B cell (primary cell): ENCODE measurements at regions not wholly inside any gene's neighbourhood (a gene's known extent, or its start where the extent isn't known, plus 50 kb on each side); places are given as distances from the start of the nearest gene placed in this dataset.
"Not testable (repeated sequence)": the region's sequence is repeated elsewhere in the genome, so short reads cannot be mapped to it uniquely, and the experiment has no call there.

ENCODE experiments used
- ATAC-seq: fragments of 200-7000 bp; cut with Tn5 transposase; one replicate; pipeline ENCODE4 v1.10.0; 2021; ENCODE audit warnings: low read depth, mild to moderate bottlenecking, moderate number of reproducible peaks, moderate library complexity
- CTCF ChIA-PET: fragments of 350-600 bp; sonication (Branson Sonifier 250); formaldehyde crosslinking; loops from one replicate; lab custom pipeline; 2021; ENCODE audit warnings: antibody characterized with exemption, inconsistent platforms; lab: Charles Lee
- POLR2A ChIA-PET: fragments of 350-600 bp; sonication (Branson Sonifier 250); formaldehyde crosslinking; loops from one replicate; lab custom pipeline; 2021; ENCODE audit warnings: antibody characterized with exemption; lab: Charles Lee
- DNase-seq: peaks from one replicate; pipeline ENCODE4 v3.0.0; 2013
- H2AFZ ChIP-seq: 2 replicates; pipeline ENCODE4 v1.6.1; 2012; ENCODE audit warnings: mild to moderate bottlenecking, low read depth, low read length; ENCODE audit not compliant: insufficient read depth, poor library complexity, severe bottlenecking
- H3K27ac ChIP-seq, 2 donors: 1 replicate in 1 of 2; 2 replicates in 1 of 2; pipeline ENCODE4 v1.5.1; 2012 to 2013; ENCODE audit warnings: low read length in 2 of 2, mild to moderate bottlenecking in 2 of 2, moderate library complexity in 1 of 2
- H3K27me3 ChIP-seq, 4 experiments: fragments of 200-600 bp in 1 of 4; sonication (generic) in 1 of 4; replicated peaks in 1 of 4; 1 replicate in 2 of 4; 2 replicates in 2 of 4; pipeline versions ENCODE4 v1.6.1 to v1.7.0; 2013 to 2016; ENCODE audit warnings: low read length in 3 of 4, mild to moderate bottlenecking in 2 of 4, mixed read lengths in 1 of 4, moderate library complexity in 1 of 4; ENCODE audit not compliant: insufficient read depth in 4 of 4, control insufficient read depth in 3 of 4; ENCODE audit errors: control extremely low read depth in 1 of 4
- H3K36me3 ChIP-seq, 2 experiments: replicated peaks in 1 of 2; 1 replicate in 1 of 2; 2 replicates in 1 of 2; pipeline versions ENCODE4 v1.6.1 to v1.7.1; 2013; ENCODE audit warnings: low read length in 1 of 2; ENCODE audit not compliant: insufficient read depth in 2 of 2, control insufficient read depth in 1 of 2; ENCODE audit errors: control extremely low read depth in 1 of 2, extremely low read depth in 1 of 2
- H3K4me1 ChIP-seq, 2 donors: fragments of 200-600 bp in 1 of 2; sonication (generic) in 1 of 2; 1 replicate in 1 of 2; 2 replicates in 1 of 2; pipeline versions ENCODE4 v1.5.1 to v1.6.1; 2013 to 2017; ENCODE audit warnings: low read length in 2 of 2; ENCODE audit not compliant: control insufficient read depth in 2 of 2, insufficient read depth in 2 of 2
- H3K4me2 ChIP-seq: replicated peaks from 2 replicates; pipeline ENCODE3; 2012; ENCODE audit warnings: mild to moderate bottlenecking, low read depth, low read length; ENCODE audit not compliant: poor library complexity, severe bottlenecking
- H3K4me3 ChIP-seq, 5 experiments: fragments of 200-600 bp in 1 of 5; sonication (generic) in 1 of 5; 1 replicate in 3 of 5; 2 replicates in 2 of 5; pipeline versions ENCODE4 v1.5.1 to v1.7.0; 2011 to 2016; ENCODE audit warnings: low read length in 4 of 5, mild to moderate bottlenecking in 4 of 5, low read depth in 2 of 5, control low read depth in 1 of 5, moderate library complexity in 1 of 5; ENCODE audit not compliant: insufficient read depth in 1 of 5; ENCODE audit errors: control extremely low read depth in 1 of 5, extremely low read depth in 1 of 5
- H3K79me2 ChIP-seq: fragments of 200-600 bp; sonication (generic); one replicate; pipeline ENCODE4 v1.6.0; 2016; ENCODE audit warnings: low read length; ENCODE audit not compliant: control insufficient read depth, insufficient read depth
- H3K9ac ChIP-seq: fragments of 200-600 bp; sonication (generic); 2 replicates; pipeline ENCODE4 v1.6.1; 2017; ENCODE audit warnings: mild to moderate bottlenecking, low read length, moderate library complexity
- H3K9me3 ChIP-seq, 3 donors: one replicate each; pipeline versions ENCODE4 v1.6.1 to v1.7.1; 2013; ENCODE audit warnings: low read length in 2 of 3; ENCODE audit not compliant: control insufficient read depth in 2 of 3, insufficient read depth in 1 of 3; ENCODE audit errors: control extremely low read depth in 1 of 3
- H4K20me1 ChIP-seq: 2 replicates; pipeline ENCODE4 v1.6.0; 2012; ENCODE audit warnings: mild to moderate bottlenecking, low read length; ENCODE audit not compliant: insufficient read depth, control insufficient read depth, poor library complexity, severe bottlenecking
- H3K27ac Mint-ChIP-seq: one replicate; pipeline ENCODE4 v1.8.0; 2021; ENCODE audit warnings: mixed read lengths
- H3K27me3 Mint-ChIP-seq: one replicate; pipeline ENCODE4 v1.8.0; 2021; ENCODE audit warnings: mixed read lengths
- H3K4me1 Mint-ChIP-seq: one replicate; pipeline ENCODE4 v1.8.0; 2021; ENCODE audit warnings: mixed read lengths
- H3K4me3 Mint-ChIP-seq: one replicate; pipeline ENCODE4 v1.8.0; 2021; ENCODE audit warnings: mixed read lengths
- H3K9me3 Mint-ChIP-seq: one replicate; pipeline ENCODE4 v1.8.0; 2022; ENCODE audit warnings: mixed read lengths; ENCODE audit not compliant: insufficient read depth
- EZH2 ChIP-seq: IDR thresholded peaks from 2 replicates; pipeline ENCODE4 v1.6.1; 2012; ENCODE audit warnings: borderline replicate concordance, low read depth, mild to moderate bottlenecking, moderate library complexity, low read length; ENCODE audit not compliant: insufficient read depth, poor library complexity, severe bottlenecking
- WGBS: methylation state at CpG from one replicate; pipeline ENCODE4 v1.1.5; 2013; ENCODE audit warnings: missing lambda C conversion rate; ENCODE audit not compliant: insufficient coverage; 5-methylcytosine and 5-hydroxymethylcytosine counted together
- intact Hi-C: fragments of 100-400 bp; cut with micrococcal nuclease; formaldehyde crosslinking; loops from one replicate; pipeline ENCODE4 v1.10.0; 2022
- TF ChIP-seq, protein P1 (sequence below): fragments of 200-600 bp; IDR thresholded peaks from one replicate; pipeline ENCODE4 v1.8.0; 2022; ENCODE audit warnings: antibody characterized with exemption, mild to moderate bottlenecking

DNA sequence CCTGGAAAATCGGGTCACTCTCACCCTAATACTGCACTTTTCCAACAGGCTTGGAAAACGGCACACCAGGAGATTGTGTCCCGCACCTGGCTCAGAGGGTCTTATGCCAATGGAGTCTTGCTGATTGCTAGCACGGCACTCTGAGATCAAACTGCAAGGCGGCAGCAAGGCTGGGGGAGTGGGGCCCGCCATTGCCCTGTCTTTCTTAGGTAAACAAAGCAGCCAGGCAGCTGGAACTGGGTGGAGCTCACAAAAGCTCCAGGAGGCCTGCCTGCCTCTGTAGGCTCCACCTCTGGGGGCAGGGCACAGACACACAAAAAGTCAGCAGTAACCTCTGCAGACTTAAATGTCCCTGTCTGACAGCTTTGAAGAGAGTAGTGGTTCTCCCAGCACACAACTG lies 557.9 kb upstream of the WSB1 start:
- H3K9ac ChIP-seq, H3K27me3 Mint-ChIP-seq, H3K27ac Mint-ChIP-seq, H3K36me3 ChIP-seq, H3K4me1 ChIP-seq, H3K27ac ChIP-seq, H3K4me2 ChIP-seq, H4K20me1 ChIP-seq, DNase-seq, intact Hi-C loops, H3K4me3 Mint-ChIP-seq, H3K4me1 Mint-ChIP-seq, H2AFZ ChIP-seq, H3K79me2 ChIP-seq, H3K9me3 Mint-ChIP-seq, POLR2A ChIA-PET, H3K4me3 ChIP-seq, H3K27me3 ChIP-seq, ATAC-seq, CTCF ChIA-PET: not testable (repeated sequence)
- H3K9me3 ChIP-seq = peaks cover 0 to 19% (median 0%) of the 10 kb centered on the region in 3 donors
- WGBS = 90% methylated on average over 3 of the region's 6 CpGs

DNA sequence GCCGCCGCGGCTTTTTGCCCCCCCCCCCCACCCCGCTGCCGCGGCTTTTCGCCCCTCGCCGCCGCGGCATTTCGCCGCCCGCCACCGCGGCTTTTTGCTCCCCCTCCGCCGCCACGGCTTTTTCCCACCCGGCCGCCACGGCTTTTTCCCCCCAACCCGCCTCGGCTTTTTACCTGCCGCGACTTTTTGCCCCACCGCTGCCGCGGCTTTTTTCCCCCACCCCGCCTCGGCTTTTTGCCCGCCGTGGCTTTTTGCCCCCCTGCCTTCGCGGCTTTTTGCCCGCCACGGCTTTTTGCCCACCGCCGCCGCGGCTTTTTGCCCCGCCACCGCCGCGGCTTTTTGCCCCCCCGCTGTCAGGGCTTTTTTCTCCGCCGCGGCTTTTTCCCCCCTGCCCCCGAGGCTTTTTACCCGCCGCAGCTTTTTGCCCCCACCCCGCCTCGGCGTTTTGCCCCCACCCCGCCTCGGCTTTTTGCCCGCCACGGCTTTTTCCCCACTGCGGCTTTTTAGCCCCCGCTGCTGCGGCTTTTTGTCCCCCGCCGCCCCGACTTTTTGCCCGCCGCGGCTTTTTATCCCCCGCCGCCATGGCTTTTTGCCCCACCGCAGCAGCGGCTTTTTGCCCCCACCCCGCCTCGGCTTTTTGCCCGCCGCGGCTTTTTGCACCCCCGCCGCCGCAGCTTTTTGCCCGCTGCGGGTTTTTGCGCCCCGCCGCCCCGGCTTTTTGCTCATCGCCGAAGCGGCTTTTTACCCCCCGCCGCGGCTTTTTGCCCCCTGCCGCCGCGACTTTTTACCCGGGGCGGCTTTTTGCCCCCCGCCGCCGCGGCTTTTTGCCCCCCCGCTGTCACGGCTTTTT lies 527.8 kb upstream of the WSB1 start:
- DNase-seq (no peak), ATAC-seq (no peak)
- H3K79me2 ChIP-seq = no peaks in the 10 kb centered on the region
- no peaks in the 10 kb centered on the region for H4K20me1 ChIP-seq
- H3K27ac ChIP-seq = no peak overlapping the region
- no peaks in the 10 kb centered on the region for H3K27me3 ChIP-seq
- no peak for TF ChIP-seq EZH2
- TF ChIP-seq, protein P1, sequence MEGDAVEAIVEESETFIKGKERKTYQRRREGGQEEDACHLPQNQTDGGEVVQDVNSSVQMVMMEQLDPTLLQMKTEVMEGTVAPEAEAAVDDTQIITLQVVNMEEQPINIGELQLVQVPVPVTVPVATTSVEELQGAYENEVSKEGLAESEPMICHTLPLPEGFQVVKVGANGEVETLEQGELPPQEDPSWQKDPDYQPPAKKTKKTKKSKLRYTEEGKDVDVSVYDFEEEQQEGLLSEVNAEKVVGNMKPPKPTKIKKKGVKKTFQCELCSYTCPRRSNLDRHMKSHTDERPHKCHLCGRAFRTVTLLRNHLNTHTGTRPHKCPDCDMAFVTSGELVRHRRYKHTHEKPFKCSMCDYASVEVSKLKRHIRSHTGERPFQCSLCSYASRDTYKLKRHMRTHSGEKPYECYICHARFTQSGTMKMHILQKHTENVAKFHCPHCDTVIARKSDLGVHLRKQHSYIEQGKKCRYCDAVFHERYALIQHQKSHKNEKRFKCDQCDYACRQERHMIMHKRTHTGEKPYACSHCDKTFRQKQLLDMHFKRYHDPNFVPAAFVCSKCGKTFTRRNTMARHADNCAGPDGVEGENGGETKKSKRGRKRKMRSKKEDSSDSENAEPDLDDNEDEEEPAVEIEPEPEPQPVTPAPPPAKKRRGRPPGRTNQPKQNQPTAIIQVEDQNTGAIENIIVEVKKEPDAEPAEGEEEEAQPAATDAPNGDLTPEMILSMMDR = no peak
- Mint-ChIP-seq H3K4me1 (no peaks in the 10 kb centered on the region), H3K9me3 (peaks cover 3% of the 10 kb centered on the region), H3K27me3 (no peaks in the 10 kb centered on the region), H3K27ac (no peak overlapping the region), H3K4me3 (no peak overlapping the region)
- H3K4me3 ChIP-seq = no peak overlapping the region
- ChIA-PET CTCF (no interaction called here), POLR2A (no interaction called here)
- no peak overlapping the region for H3K9ac ChIP-seq
- peaks cover 0 to 12% (median 0%) of the 10 kb centered on the region in 3 donors for H3K9me3 ChIP-seq
- no peak overlapping the region for H3K4me2 ChIP-seq
- 68% methylated on average over 56 of the region's 103 CpGs for whole genome bisulfite sequencing
- no peak overlapping the region for H2AFZ ChIP-seq
- H3K36me3 ChIP-seq = no peaks in the 10 kb centered on the region
- no peaks in the 10 kb centered on the region for H3K4me1 ChIP-seq
- intact Hi-C loops = no loop called here
